H1 (cell line): ENCODE measurements at regions not wholly inside any gene's neighbourhood (a gene's known extent, or its start where the extent isn't known, plus 50 kb on each side); places are given as distances from the start of the nearest gene placed in this dataset.

ENCODE experiments used
- CTCF ChIA-PET: fragments of 300-600 bp; sonication (Branson Sonifier 250); formaldehyde crosslinking; loops from one replicate; lab custom pipeline; 2021; ENCODE audit not compliant: partially characterized antibody; lab: Charles Lee
- POLR2A ChIA-PET: fragments of 300-600 bp; sonication (Branson Sonifier 250); formaldehyde crosslinking; loops from one replicate; lab custom pipeline; 2021; ENCODE audit warnings: inconsistent platforms; ENCODE audit not compliant: partially characterized antibody; lab: Charles Lee
- DNase-seq, 2 experiments: peaks; one replicate each; pipeline versions ENCODE4 v3.0.0 to v3.0.0-alpha.2; 2010 to 2022; ENCODE audit warnings: low spot score in 2 of 2, low read depth in 1 of 2, mixed read lengths in 1 of 2
- FAIRE-seq: peaks from 2 replicates; lab custom pipeline; 2011; peaks lifted over from hg19 to GRCh38; lab: Jason Lieb, UNC
- H2AFZ ChIP-seq: 2 replicates; pipeline ENCODE4 v1.8.1; 2012; ENCODE audit warnings: low read length, inconsistent platforms
- H2AK5ac ChIP-seq: 2 replicates; pipeline ENCODE4 v1.6.1; 2013; ENCODE audit warnings: low read depth, low read length
- H2BK120ac ChIP-seq: replicated peaks from 2 replicates; pipeline ENCODE3; 2013; ENCODE audit warnings: low read depth, low read length, inconsistent platforms
- H2BK12ac ChIP-seq: 2 replicates; pipeline ENCODE4 v1.6.1; 2013; ENCODE audit warnings: low read depth, low read length
- H2BK15ac ChIP-seq: 2 replicates; pipeline ENCODE4 v1.6.1; 2013; ENCODE audit warnings: low read length
- H2BK20ac ChIP-seq: 2 replicates; pipeline ENCODE4 v1.6.1; 2013; ENCODE audit warnings: low read length
- H2BK5ac ChIP-seq: 2 replicates; pipeline ENCODE4 v1.6.1; 2013; ENCODE audit warnings: low read depth, low read length
- H3K14ac ChIP-seq: 2 replicates; pipeline ENCODE4 v1.6.1; 2013; ENCODE audit warnings: inconsistent platforms; ENCODE audit not compliant: insufficient read length
- H3K18ac ChIP-seq: 2 replicates; pipeline ENCODE4 v1.6.1; 2013; ENCODE audit warnings: low read length; ENCODE audit errors: extremely low read depth
- H3K23ac ChIP-seq: 2 replicates; pipeline ENCODE4 v1.6.1; 2013; ENCODE audit warnings: inconsistent platforms; ENCODE audit not compliant: insufficient read length
- H3K23me2 ChIP-seq: 2 replicates; pipeline ENCODE4 v1.6.1; 2013; ENCODE audit warnings: low read depth, low read length
- H3K27ac ChIP-seq: 2 replicates; pipeline ENCODE4 v1.6.1; 2011; ENCODE audit warnings: low read depth, low read length, inconsistent platforms
- H3K27me3 ChIP-seq, 4 experiments: replicated peaks in 1 of 4; 1 replicate in 1 of 4; 2 replicates in 3 of 4; pipeline versions ENCODE4 v1.6.1 to v1.8.1; 2011 to 2013; ENCODE audit warnings: low read length in 3 of 4, mild to moderate bottlenecking in 3 of 4, inconsistent platforms in 2 of 4, mixed read lengths in 2 of 4, moderate library complexity in 1 of 4; ENCODE audit not compliant: control insufficient read depth in 3 of 4, insufficient read depth in 3 of 4; ENCODE audit errors: extremely low read depth in 1 of 4
- H3K36me3 ChIP-seq, 4 experiments: 2 replicates each; pipeline versions ENCODE4 v1.6.1 to v1.8.1; 2011 to 2013; ENCODE audit warnings: mild to moderate bottlenecking in 4 of 4, low read length in 3 of 4, moderate library complexity in 2 of 4, control low read depth in 1 of 4, inconsistent platforms in 1 of 4; ENCODE audit not compliant: insufficient read depth in 4 of 4, control insufficient read depth in 2 of 4
- H3K4ac ChIP-seq: replicated peaks from 2 replicates; pipeline ENCODE3; 2013; ENCODE audit warnings: low read length, low read depth, mixed read lengths, inconsistent platforms; ENCODE audit not compliant: insufficient read length
- H3K4me1 ChIP-seq, 4 experiments: replicated peaks in 1 of 4; 1 replicate in 1 of 4; 2 replicates in 3 of 4; pipeline versions ENCODE4 v1.6.1 to v1.8.1; 2011 to 2013; ENCODE audit warnings: low read length in 3 of 4, inconsistent platforms in 2 of 4, mixed read lengths in 1 of 4; ENCODE audit not compliant: insufficient read depth in 4 of 4, control insufficient read depth in 3 of 4
- H3K4me2 ChIP-seq, 2 experiments: 2 replicates each; pipeline versions ENCODE4 v1.6.1 to v1.8.1; 2011 to 2013; ENCODE audit warnings: low read depth in 2 of 2, low read length in 2 of 2, control low read depth in 1 of 2, inconsistent platforms in 1 of 2, mild to moderate bottlenecking in 1 of 2; ENCODE audit not compliant: insufficient read depth in 1 of 2
- H3K4me3 ChIP-seq, 4 experiments: fragments of 200-600, 300-600 bp in 1 of 4; sonication (generic), shearing (Covaris generic), sonication (Bioruptor Twin) in 1 of 4; 2 replicates each; pipeline versions ENCODE4 v1.5.1 to v1.8.1; 2011 to 2016; ENCODE audit warnings: low read length in 4 of 4, low read depth in 3 of 4, control low read depth in 2 of 4, inconsistent platforms in 2 of 4, mild to moderate bottlenecking in 2 of 4, mixed read lengths in 1 of 4, moderate library complexity in 1 of 4; ENCODE audit not compliant: insufficient read depth in 2 of 4; ENCODE audit errors: extremely low read depth in 1 of 4
- H3K56ac ChIP-seq: replicated peaks from 2 replicates; pipeline ENCODE3; 2013; ENCODE audit warnings: low read depth, mild to moderate bottlenecking, mixed read lengths, low read length, inconsistent platforms; ENCODE audit not compliant: insufficient read length
- H3K79me1 ChIP-seq: 2 replicates; pipeline ENCODE4 v1.6.1; 2013; ENCODE audit warnings: low read depth, low read length, control low read depth
- H3K79me2 ChIP-seq, 2 experiments: 2 replicates each; pipeline versions ENCODE4 v1.6.1 to v1.8.1; 2012 to 2013; ENCODE audit warnings: low read length in 2 of 2, mild to moderate bottlenecking in 2 of 2, inconsistent platforms in 1 of 2; ENCODE audit not compliant: insufficient read depth in 2 of 2, control insufficient read depth in 1 of 2
- H3K9ac ChIP-seq, 4 experiments: replicated peaks in 1 of 4; 1 replicate in 1 of 4; 2 replicates in 3 of 4; pipeline versions ENCODE4 v1.6.1 to v1.8.1; 2011 to 2013; ENCODE audit warnings: low read depth in 3 of 4, low read length in 3 of 4, control low read depth in 2 of 4, mild to moderate bottlenecking in 2 of 4, moderate library complexity in 2 of 4, inconsistent platforms in 1 of 4; ENCODE audit errors: extremely low read depth in 1 of 4
- H3K9me3 ChIP-seq, 2 experiments: 2 replicates each; pipeline versions ENCODE4 v1.6.1 to v1.8.1; 2012 to 2013; ENCODE audit warnings: mild to moderate bottlenecking in 2 of 2, moderate library complexity in 2 of 2, control low read depth in 1 of 2, inconsistent platforms in 1 of 2, low read depth in 1 of 2, low read length in 1 of 2, mixed read lengths in 1 of 2; ENCODE audit not compliant: insufficient read depth in 2 of 2
- H4K20me1 ChIP-seq, 2 experiments: replicated peaks in 1 of 2; 2 replicates each; pipeline versions ENCODE3 to v1.8.1; 2011 to 2013; ENCODE audit warnings: inconsistent platforms in 2 of 2, low read length in 2 of 2, mild to moderate bottlenecking in 1 of 2; ENCODE audit not compliant: insufficient read depth in 2 of 2, control insufficient read depth in 1 of 2
- H4K5ac ChIP-seq: 2 replicates; pipeline ENCODE4 v1.6.1; 2013; ENCODE audit warnings: low read length, low read depth, mixed read lengths, inconsistent platforms; ENCODE audit not compliant: insufficient read length
- H4K8ac ChIP-seq: 2 replicates; pipeline ENCODE4 v1.8.0; 2013; ENCODE audit warnings: mild to moderate bottlenecking, moderate library complexity, low read length, inconsistent platforms; ENCODE audit not compliant: insufficient read depth; ENCODE audit errors: extremely low read depth
- H4K91ac ChIP-seq: replicated peaks from 2 replicates; pipeline ENCODE3; 2013; ENCODE audit warnings: low read length, mixed read lengths, inconsistent platforms; ENCODE audit not compliant: insufficient read length
- ATF2 ChIP-seq: IDR thresholded peaks from 2 replicates; pipeline ENCODE4 v1.6.1; 2012; ENCODE audit warnings: low read length, inconsistent platforms
- CBX8 ChIP-seq: fragments of 300-800, 300-1000 bp; sonication (generic); IDR thresholded peaks from 2 replicates; pipeline ENCODE4 v1.7.1; 2016; ENCODE audit warnings: low read depth, low read length, borderline replicate concordance
- CHD2 ChIP-seq: IDR thresholded peaks from 2 replicates; pipeline ENCODE4 v1.6.1; 2012; ENCODE audit warnings: low read length, improper control_type of control experiment
- CREB1 ChIP-seq: IDR thresholded peaks from 2 replicates; pipeline ENCODE4 v1.6.1; 2012; ENCODE audit warnings: inconsistent platforms
- CTBP2 ChIP-seq: IDR thresholded peaks from 2 replicates; pipeline ENCODE4 v1.7.0; 2011; ENCODE audit warnings: borderline replicate concordance, mild to moderate bottlenecking, moderate library complexity, mixed read lengths, low read length; ENCODE audit not compliant: insufficient read depth, insufficient read length
- JUN ChIP-seq: IDR thresholded peaks from 2 replicates; pipeline ENCODE4 v1.6.1; 2011; ENCODE audit warnings: low read depth, mild to moderate bottlenecking, improper control_type of control experiment, low read length
- KDM4A ChIP-seq: IDR thresholded peaks from one replicate; pipeline ENCODE4 v1.7.1; 2012; ENCODE audit warnings: low read depth, mild to moderate bottlenecking, moderate library complexity, low read length, inconsistent platforms; ENCODE audit not compliant: severe bottlenecking
- POU5F1 ChIP-seq: IDR thresholded peaks from 2 replicates; pipeline ENCODE4 v1.6.1; 2011; ENCODE audit warnings: low read depth, mild to moderate bottlenecking, low read length, moderate library complexity
- RBBP5 ChIP-seq: IDR thresholded peaks from 2 replicates; pipeline ENCODE4 v1.7.1; 2012; ENCODE audit warnings: low read depth, mild to moderate bottlenecking, inconsistent platforms, low read length, moderate library complexity, borderline replicate concordance
- RXRA ChIP-seq: IDR thresholded peaks from 2 replicates; pipeline ENCODE4 v1.6.1; 2011; ENCODE audit warnings: low read depth, mild to moderate bottlenecking, low read length, moderate library complexity; ENCODE audit not compliant: insufficient read depth
- SP2 ChIP-seq: IDR thresholded peaks from 2 replicates; pipeline ENCODE4 v1.6.1; 2012; ENCODE audit warnings: mild to moderate bottlenecking, low read length, inconsistent platforms
- USF2 ChIP-seq: IDR thresholded peaks from 2 replicates; pipeline ENCODE4 v1.6.1; 2011; ENCODE audit warnings: low read length, improper control_type of control experiment
- ZNF274 ChIP-seq: IDR thresholded peaks from 2 replicates; pipeline ENCODE4 v1.7.0; 2012; ENCODE audit warnings: low read length, borderline replicate concordance; ENCODE audit errors: extremely low read depth
- WGBS, 2 experiments: shearing (Covaris generic) in 1 of 2; methylation state at CpG; one replicate each; pipeline versions ENCODE4 v1.1.6 to v1.1.7; 2013 to 2015; ENCODE audit warnings: low lambda C conversion rate in 2 of 2, mixed read lengths in 2 of 2, inconsistent platforms in 1 of 2, low coverage in 1 of 2, missing lambda C conversion rate in 1 of 2; ENCODE audit not compliant: insufficient replicate concordance in 2 of 2, insufficient coverage in 1 of 2, insufficient read length in 1 of 2; ENCODE audit errors: extremely low coverage in 1 of 2, missing lambda C conversion rate in 1 of 2; 5-methylcytosine and 5-hydroxymethylcytosine counted together

GRCh38 chr15:97733373-97733772 is 227.1 kb upstream of the ARRDC4 start:
- Histone ChIP-seq H3K27me3 (no peaks in the 10 kb centered on the region; a peak in 1 of 7 replicates), H3K79me1 (no peaks in the 10 kb centered on the region), H2AFZ (no peak overlapping the region), H4K20me1 (no peaks in the 10 kb centered on the region), H3K9me3 (no peaks in the 10 kb centered on the region), H2AK5ac (no peak overlapping the region), H4K5ac (no peak overlapping the region), H2BK12ac (no peak overlapping the region), H3K56ac (no peak overlapping the region), H3K23me2 (no peaks in the 10 kb centered on the region), H3K23ac (no peak overlapping the region), H4K91ac (no peak overlapping the region), H2BK5ac (no peak overlapping the region), H3K27ac (no peak overlapping the region), H4K8ac (no peak overlapping the region), H2BK15ac (no peak overlapping the region), H3K79me2 (no peaks in the 10 kb centered on the region), H2BK20ac (no peak overlapping the region), H3K18ac (no peak overlapping the region), H3K36me3 (no peaks in the 10 kb centered on the region), H3K9ac (no peak overlapping the region), H3K4me3 (no peak overlapping the region), H3K4ac (no peak overlapping the region), H2BK120ac (no peak overlapping the region), H3K4me1 (no peaks in the 10 kb centered on the region), H3K14ac (no peak overlapping the region), H3K4me2 (no peak overlapping the region)
- POLR2A ChIA-PET, result no interaction called here
- DNase-seq (no peak), FAIRE-seq (no peak)
- CTCF ChIA-PET, result no interaction called here
- 98% methylated on average over 3 of the region's 3 CpGs; no CpG with 5 or more reads in 1 of the 2 experiments for WGBS, 2 experiments
- TF ChIP-seq USF2 (no peak), CTBP2 (no peak), POU5F1 (no peak), RXRA (no peak), SP2 (no peak), CREB1 (no peak), ATF2 (no peak), CHD2 (no peak), KDM4A (no peak), CBX8 (no peak), JUN (no peak), ZNF274 (no peak), RBBP5 (no peak)
